Neural crest cell (in vitro differentiated cells): ENCODE measurements at regions not wholly inside any gene's neighbourhood (a gene's known extent, or its start where the extent isn't known, plus 50 kb on each side); places are given as distances from the start of the nearest gene placed in this dataset.

ENCODE experiments used
- DNase-seq: peaks from one replicate; pipeline ENCODE4 v3.0.0; 2021; ENCODE audit warnings: low read depth, mixed read lengths, low spot score
- H3K27ac Mint-ChIP-seq: one replicate; pipeline ENCODE4 v1.8.0; 2021; ENCODE audit warnings: mild to moderate bottlenecking, mixed read lengths; ENCODE audit not compliant: unreplicated experiment
- H3K27me3 Mint-ChIP-seq: 2 replicates; pipeline ENCODE4 v1.8.0; 2021; ENCODE audit warnings: low read depth, mild to moderate bottlenecking, mixed read lengths
- H3K36me3 Mint-ChIP-seq: 2 replicates; pipeline ENCODE4 v1.8.0; 2021; ENCODE audit warnings: low read depth, mild to moderate bottlenecking, mixed read lengths
- H3K4me1 Mint-ChIP-seq: 2 replicates; pipeline ENCODE4 v1.8.0; 2021; ENCODE audit warnings: mixed read lengths
- H3K4me3 Mint-ChIP-seq: one replicate; pipeline ENCODE4 v1.8.0; 2021; ENCODE audit warnings: mild to moderate bottlenecking, mixed read lengths
- H3K9me3 Mint-ChIP-seq: 2 replicates; pipeline ENCODE4 v1.8.0; 2021; ENCODE audit warnings: mixed read lengths
- TF ChIP-seq, protein P1 (sequence below): fragments of 200-600 bp; sonication (generic); conservative IDR thresholded peaks from 2 replicates; pipeline ENCODE4 v1.5.0; 2021; ENCODE audit warnings: antibody characterized with exemption, mild to moderate bottlenecking

DNA sequence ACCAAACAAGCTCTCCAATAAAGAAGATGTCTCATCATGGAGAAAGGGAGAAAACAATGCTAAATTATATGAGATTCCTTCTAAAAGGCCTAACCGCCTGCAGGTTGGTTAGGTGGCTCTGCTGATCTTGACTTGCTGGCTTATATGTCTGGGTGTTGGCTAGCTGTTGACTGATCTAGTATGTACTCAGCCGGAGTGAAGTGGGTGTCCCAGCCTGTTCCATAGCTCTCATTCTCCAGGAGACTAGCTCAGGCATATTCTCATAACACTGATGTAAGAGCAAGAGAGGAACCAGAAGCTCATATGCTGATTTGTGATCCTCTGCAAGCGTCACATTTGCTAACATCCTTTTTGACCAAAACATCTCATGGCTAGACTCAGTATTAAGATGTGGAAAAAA, 473.0 kb downstream of the BMP2 start:
- no peak overlapping the region for H3K4me3 Mint-ChIP-seq
- TF ChIP-seq, protein P1, sequence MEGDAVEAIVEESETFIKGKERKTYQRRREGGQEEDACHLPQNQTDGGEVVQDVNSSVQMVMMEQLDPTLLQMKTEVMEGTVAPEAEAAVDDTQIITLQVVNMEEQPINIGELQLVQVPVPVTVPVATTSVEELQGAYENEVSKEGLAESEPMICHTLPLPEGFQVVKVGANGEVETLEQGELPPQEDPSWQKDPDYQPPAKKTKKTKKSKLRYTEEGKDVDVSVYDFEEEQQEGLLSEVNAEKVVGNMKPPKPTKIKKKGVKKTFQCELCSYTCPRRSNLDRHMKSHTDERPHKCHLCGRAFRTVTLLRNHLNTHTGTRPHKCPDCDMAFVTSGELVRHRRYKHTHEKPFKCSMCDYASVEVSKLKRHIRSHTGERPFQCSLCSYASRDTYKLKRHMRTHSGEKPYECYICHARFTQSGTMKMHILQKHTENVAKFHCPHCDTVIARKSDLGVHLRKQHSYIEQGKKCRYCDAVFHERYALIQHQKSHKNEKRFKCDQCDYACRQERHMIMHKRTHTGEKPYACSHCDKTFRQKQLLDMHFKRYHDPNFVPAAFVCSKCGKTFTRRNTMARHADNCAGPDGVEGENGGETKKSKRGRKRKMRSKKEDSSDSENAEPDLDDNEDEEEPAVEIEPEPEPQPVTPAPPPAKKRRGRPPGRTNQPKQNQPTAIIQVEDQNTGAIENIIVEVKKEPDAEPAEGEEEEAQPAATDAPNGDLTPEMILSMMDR: no peak
- no peak for DNase-seq
- no peaks in the 10 kb centered on the region for H3K9me3 Mint-ChIP-seq
- no peaks in the 10 kb centered on the region for H3K27me3 Mint-ChIP-seq
- H3K4me1 Mint-ChIP-seq: no peaks in the 10 kb centered on the region
- H3K27ac Mint-ChIP-seq: no peak overlapping the region
- no peaks in the 10 kb centered on the region for H3K36me3 Mint-ChIP-seq

DNA sequence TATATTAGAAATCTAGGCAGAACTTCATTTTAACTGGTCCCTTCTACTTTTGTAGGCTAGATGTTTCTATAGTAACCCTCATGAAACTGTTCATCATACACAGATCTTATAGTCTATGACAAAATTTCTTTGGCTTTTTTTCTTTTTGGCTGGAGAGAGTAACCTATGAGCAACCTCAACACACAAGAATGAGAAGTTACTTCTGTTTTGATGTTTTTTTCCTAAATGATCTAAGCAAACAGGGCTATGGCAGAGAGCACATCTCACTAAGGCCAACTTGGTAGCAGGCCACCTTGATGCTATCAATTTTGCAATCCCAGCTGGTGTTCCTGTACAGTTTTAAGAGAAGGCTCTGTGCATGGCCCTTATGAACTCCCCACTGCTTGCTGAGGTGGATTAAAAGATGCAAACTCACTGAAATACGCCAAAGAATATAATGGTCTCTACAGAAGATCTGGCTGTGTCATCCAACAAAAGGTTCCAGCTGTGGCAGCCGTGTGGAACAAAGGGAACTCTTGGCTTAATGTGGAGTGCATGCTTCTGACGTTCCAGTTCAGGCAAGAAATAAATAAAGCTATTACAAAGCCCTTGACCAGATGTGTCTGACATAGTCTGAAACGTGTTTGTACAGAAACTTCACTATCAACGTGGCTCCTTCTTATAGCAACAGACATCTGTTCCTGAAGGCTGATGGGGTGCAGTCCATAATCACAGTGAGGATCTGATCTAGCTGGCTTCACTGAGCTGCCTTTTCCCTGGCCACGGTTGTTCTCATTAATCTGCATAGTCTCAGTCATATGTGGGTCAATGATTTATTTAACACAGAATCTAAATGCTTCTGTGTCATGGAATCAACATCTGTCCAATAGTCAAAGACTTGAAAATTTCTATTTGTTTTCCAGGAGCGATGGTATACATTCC, 481.1 kb downstream of the BMP2 start:
- no peaks in the 10 kb centered on the region for H3K27me3 Mint-ChIP-seq

DNA sequence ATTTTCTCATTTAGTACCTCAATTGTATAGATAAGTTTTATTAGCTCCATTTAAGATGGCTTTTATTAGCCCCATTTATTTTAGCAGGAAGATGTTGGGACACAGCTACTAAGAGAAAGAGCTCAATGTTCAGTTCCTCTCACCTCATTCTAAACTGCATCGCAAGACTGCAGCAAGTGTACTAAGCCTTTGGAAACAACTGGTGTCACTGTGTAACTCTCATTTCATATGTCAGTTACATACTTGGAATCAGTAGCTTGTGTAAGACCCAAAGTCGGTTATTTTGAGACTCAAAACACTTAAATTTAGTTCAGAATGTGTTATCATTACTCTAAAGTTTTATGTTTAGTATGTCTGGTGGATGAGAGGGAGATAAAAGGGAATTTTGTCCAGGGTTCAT, 482.9 kb downstream of the BMP2 start:
- Mint-ChIP-seq H3K36me3 (no peaks in the 10 kb centered on the region), H3K4me1 (peaks cover 11% of the 10 kb centered on the region), H3K4me3 (no peak overlapping the region), H3K27me3 (no peaks in the 10 kb centered on the region), H3K9me3 (peaks cover 2% of the 10 kb centered on the region), H3K27ac (no peak overlapping the region)
- TF ChIP-seq, protein P1: no peak
- no peak for DNase-seq

More for the DNA sequence above, 481.1 kb downstream of the BMP2 start:
- no peaks in the 10 kb centered on the region for H3K36me3 Mint-ChIP-seq
- no peak overlapping the region for H3K4me3 Mint-ChIP-seq
- peaks cover 2% of the 10 kb centered on the region for H3K9me3 Mint-ChIP-seq
- peaks cover 11% of the 10 kb centered on the region for H3K4me1 Mint-ChIP-seq
- no peak for DNase-seq
- no peak overlapping the region for H3K27ac Mint-ChIP-seq
- TF ChIP-seq, protein P1: no peak

DNA sequence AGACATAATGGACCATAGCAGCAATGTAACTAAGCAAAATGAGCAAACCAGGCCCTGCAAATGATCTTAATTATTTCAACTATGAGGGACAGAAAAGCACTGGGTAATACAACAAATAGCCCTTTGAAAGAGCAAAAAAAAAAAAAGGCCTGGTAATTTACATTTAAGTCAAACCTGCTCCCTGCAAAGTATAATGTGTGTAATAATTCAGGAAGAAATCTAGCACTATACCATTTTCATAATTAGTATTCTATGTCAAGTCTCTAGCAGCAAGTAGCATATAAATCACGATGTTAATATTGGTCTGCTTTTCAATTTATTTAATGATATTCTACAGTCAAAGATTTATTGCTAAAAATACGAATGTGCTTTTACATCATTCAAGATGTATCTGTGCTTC, 489.6 kb downstream of the BMP2 start:
- Mint-ChIP-seq H3K4me1 (no peaks in the 10 kb centered on the region), H3K9me3 (peaks cover 3% of the 10 kb centered on the region), H3K27me3 (no peaks in the 10 kb centered on the region), H3K27ac (no peak overlapping the region), H3K36me3 (no peaks in the 10 kb centered on the region), H3K4me3 (no peak overlapping the region)
- TF ChIP-seq, protein P1: no peak
- DNase-seq: no peak

DNA sequence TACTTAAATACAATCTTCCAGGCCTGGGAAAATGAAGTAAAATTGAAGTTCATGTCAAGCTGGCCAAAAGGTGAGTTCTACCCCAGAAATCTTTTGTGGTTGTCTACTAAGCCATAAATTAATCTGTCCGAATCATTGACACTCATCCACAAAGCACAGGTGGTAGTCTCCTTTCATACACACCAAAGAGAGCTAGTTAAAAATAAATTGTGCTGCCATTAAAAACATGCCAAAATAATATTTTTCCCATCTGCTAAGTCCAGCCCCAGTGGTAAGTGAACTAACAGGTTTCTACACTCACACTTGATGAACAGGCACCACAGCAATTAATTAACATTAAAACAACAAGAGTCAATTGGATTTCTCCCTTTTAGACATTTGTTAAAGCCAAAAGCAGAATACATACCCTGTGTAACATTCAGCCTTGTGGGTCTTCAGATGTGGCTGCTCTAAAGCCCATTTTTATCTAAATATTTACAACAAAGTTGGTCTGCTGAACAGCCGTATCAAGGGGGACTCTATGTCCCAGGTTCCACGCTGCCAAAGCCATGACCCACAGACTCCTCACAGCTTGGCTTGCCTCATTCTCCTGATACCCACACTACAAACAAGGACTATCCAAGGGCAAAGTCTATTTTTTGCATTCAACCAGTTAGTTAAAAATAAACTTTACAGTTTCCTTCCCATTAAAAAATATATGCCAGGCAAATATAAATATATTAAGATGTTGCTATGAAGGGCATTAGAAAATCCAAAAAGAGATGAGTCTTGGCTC, 490.4 kb downstream of the BMP2 start:
- no peak for DNase-seq
- TF ChIP-seq, protein P1: no peak
- no peaks in the 10 kb centered on the region for H3K36me3 Mint-ChIP-seq

More for the DNA sequence above, 490.4 kb downstream of the BMP2 start:
- H3K9me3 Mint-ChIP-seq: peaks cover 3% of the 10 kb centered on the region
- no peak overlapping the region for H3K4me3 Mint-ChIP-seq
- no peaks in the 10 kb centered on the region for H3K4me1 Mint-ChIP-seq
- no peak overlapping the region for H3K27ac Mint-ChIP-seq
- no peaks in the 10 kb centered on the region for H3K27me3 Mint-ChIP-seq
